ENCODE measurements at regions not wholly inside any gene's neighbourhood (a gene's known extent, or its start where the extent isn't known, plus 50 kb on each side); places are given as distances from the start of the nearest gene placed in this dataset.

DNA sequence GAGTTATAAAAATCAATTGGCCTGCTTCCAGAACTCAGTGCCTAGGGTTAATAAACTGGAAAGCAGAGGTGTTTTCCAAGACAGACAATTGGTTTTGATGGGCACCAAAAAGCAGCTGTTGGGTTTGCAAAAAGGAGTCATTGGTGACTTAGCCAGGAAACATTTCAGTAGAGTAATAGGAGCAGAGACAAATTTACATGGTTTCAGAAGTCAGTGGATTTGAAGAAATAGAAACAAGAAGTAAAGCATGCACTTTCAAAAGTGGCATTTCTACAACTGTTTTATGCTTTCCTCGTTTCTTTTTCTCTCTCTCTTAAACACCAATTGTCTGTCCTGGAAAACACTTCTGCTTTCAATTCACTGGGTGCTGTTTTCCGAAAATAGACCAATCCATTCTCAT lies 87.8 kb downstream of the GLUL start:
- Histone ChIP-seq H3K27me3 (replicated peaks; ENCODE audit: insufficient read depth, low read length) (no peaks in the 10 kb centered on the region), H3K9me3 (replicated peaks; ENCODE audit: insufficient read depth, low read length) (no peaks in the 10 kb centered on the region), H3K9me2 (replicated peaks; ENCODE audit: insufficient read depth, low read length) (no peaks in the 10 kb centered on the region), H2AFZ (ENCODE audit: low read length) (peak overlapping the region; percentile 51), H3K9ac (ENCODE audit: low read length) (no peak overlapping the region), H3K36me3 (replicated peaks; ENCODE audit: insufficient read depth, low read length) (no peaks in the 10 kb centered on the region), H3K27ac (ENCODE audit: low read length) (peak overlapping the region; percentile 44; the same call in 1 of the 2 replicates), H3K4me3 (ENCODE audit: low read length) (peak overlapping the region; percentile 20; the same call in 1 of the 2 replicates), H3F3A (ENCODE audit: insufficient read depth, low read length) (peaks cover 20% of the 10 kb centered on the region; the same call in 1 of the 2 replicates), H3K4me1 (ENCODE audit: low read length) (peaks cover 20% of the 10 kb centered on the region), H4K20me1 (ENCODE audit: insufficient read depth, low read length) (no peaks in the 10 kb centered on the region), H3K4me2 (ENCODE audit: low read depth, low read length) (peak overlapping the region; percentile 62), H3K79me2 (ENCODE audit: low read length) (no peaks in the 10 kb centered on the region)
- peak; percentile 79 for DNase-seq
- TF ChIP-seq EZH2 (optimal IDR thresholded peaks at IDR 0.05; ENCODE audit: low read depth, low read length): no peak
- TF ChIP-seq, protein P1, sequence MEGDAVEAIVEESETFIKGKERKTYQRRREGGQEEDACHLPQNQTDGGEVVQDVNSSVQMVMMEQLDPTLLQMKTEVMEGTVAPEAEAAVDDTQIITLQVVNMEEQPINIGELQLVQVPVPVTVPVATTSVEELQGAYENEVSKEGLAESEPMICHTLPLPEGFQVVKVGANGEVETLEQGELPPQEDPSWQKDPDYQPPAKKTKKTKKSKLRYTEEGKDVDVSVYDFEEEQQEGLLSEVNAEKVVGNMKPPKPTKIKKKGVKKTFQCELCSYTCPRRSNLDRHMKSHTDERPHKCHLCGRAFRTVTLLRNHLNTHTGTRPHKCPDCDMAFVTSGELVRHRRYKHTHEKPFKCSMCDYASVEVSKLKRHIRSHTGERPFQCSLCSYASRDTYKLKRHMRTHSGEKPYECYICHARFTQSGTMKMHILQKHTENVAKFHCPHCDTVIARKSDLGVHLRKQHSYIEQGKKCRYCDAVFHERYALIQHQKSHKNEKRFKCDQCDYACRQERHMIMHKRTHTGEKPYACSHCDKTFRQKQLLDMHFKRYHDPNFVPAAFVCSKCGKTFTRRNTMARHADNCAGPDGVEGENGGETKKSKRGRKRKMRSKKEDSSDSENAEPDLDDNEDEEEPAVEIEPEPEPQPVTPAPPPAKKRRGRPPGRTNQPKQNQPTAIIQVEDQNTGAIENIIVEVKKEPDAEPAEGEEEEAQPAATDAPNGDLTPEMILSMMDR (IDR thresholded peaks at IDR 0.05; ENCODE audit: low read length): no peak
- TF ChIP-seq EZH2phosphoT487 (IDR thresholded peaks at IDR 0.05; ENCODE audit: low read length): no peak

DNA sequence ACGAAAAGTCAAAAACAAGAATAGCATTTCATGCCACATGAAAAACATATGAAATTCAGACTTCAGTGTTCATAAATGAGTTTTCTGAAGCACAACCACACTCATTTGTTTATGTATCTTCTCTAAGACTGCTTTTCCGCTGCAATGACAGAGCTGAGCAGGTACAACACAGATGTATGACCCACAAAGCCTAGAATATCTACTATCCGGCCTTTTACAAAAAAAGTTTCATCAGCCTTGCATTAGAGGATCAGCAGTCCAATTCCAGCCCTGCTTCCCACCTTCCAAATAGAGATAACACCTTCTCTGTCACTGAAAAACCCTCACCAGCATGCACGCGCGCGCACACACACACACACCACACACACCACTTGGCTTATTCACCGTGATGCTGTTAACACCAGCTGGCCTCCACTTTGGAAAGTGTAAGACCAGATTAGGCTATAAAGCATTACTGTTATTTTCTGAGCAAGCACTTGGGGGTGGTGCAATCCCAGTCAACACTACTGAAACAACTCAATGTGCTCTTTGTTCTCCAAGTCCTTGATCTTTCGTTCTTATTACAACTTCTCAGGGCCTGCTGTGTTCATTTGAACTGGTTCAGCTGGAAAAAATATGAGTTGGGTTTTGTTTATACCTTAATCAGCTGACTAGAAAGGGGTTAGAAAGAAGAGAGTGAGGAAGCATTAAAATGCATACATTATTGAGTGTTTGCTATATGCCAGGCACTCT lies 90.0 kb downstream of the GLUL start:
- DNase-seq: no peak
- no peaks in the 10 kb centered on the region for H3K36me3 ChIP-seq (replicated peaks; ENCODE audit: insufficient read depth, low read length)
- H4K20me1 ChIP-seq (ENCODE audit: insufficient read depth, low read length): no peaks in the 10 kb centered on the region
- TF ChIP-seq, protein P1 (IDR thresholded peaks at IDR 0.05; ENCODE audit: low read length): no peak
- TF ChIP-seq EZH2phosphoT487 (IDR thresholded peaks at IDR 0.05; ENCODE audit: low read length) (no peak), EZH2 (optimal IDR thresholded peaks at IDR 0.05; ENCODE audit: low read depth, low read length) (no peak)
- no peaks in the 10 kb centered on the region for H3K79me2 ChIP-seq (ENCODE audit: low read length)
- no peaks in the 10 kb centered on the region for H3K27me3 ChIP-seq (replicated peaks; ENCODE audit: insufficient read depth, low read length)
- H3K27ac ChIP-seq (ENCODE audit: low read length): no peak overlapping the region
- no peak overlapping the region for H3K4me3 ChIP-seq (ENCODE audit: low read length)
- H3K9me3 ChIP-seq (replicated peaks; ENCODE audit: insufficient read depth, low read length): no peaks in the 10 kb centered on the region
- peaks cover 20% of the 10 kb centered on the region; the same call in 1 of the 2 replicates for H3F3A ChIP-seq (ENCODE audit: insufficient read depth, low read length)
- H3K4me1 ChIP-seq (ENCODE audit: low read length): peaks cover 20% of the 10 kb centered on the region
- H2AFZ ChIP-seq (ENCODE audit: low read length): no peak overlapping the region
- H3K9me2 ChIP-seq (replicated peaks; ENCODE audit: insufficient read depth, low read length): no peaks in the 10 kb centered on the region
- no peak overlapping the region for H3K4me2 ChIP-seq (ENCODE audit: low read depth, low read length)
- H3K9ac ChIP-seq (ENCODE audit: low read length): no peak overlapping the region

DNA sequence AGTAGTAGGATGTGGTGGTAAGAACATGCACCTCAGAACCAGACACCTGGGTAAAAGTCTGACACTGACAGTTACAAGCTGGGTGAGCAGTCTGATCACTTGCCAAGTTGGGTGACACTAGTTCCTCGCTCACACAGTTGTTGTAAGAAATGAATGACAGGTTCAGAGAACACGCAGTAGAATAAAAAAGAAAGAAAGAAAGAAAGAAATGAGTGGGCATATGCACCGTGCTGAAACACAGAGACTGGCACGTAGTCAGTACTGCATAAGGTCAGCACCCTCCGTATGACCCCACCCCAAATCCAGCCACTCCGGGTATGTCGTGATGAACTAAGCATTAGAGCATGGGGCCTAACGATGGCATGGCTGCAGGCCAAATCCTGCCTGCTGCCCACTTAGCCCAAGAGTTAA lies 90.6 kb downstream of the GLUL start:
- Histone ChIP-seq H3K9ac (ENCODE audit: low read length) (no peak overlapping the region), H3K9me2 (replicated peaks; ENCODE audit: insufficient read depth, low read length) (no peaks in the 10 kb centered on the region), H3K4me3 (ENCODE audit: low read length) (no peak overlapping the region), H3K27me3 (replicated peaks; ENCODE audit: insufficient read depth, low read length) (no peaks in the 10 kb centered on the region), H3K79me2 (ENCODE audit: low read length) (no peaks in the 10 kb centered on the region), H3K4me1 (ENCODE audit: low read length) (peaks cover 20% of the 10 kb centered on the region), H3K9me3 (replicated peaks; ENCODE audit: insufficient read depth, low read length) (no peaks in the 10 kb centered on the region), H2AFZ (ENCODE audit: low read length) (no peak overlapping the region), H3F3A (ENCODE audit: insufficient read depth, low read length) (peaks cover 20% of the 10 kb centered on the region; the same call in 1 of the 2 replicates), H4K20me1 (ENCODE audit: insufficient read depth, low read length) (no peaks in the 10 kb centered on the region), H3K4me2 (ENCODE audit: low read depth, low read length) (no peak overlapping the region), H3K27ac (ENCODE audit: low read length) (no peak overlapping the region), H3K36me3 (replicated peaks; ENCODE audit: insufficient read depth, low read length) (no peaks in the 10 kb centered on the region)
- no peak for TF ChIP-seq EZH2phosphoT487 (IDR thresholded peaks at IDR 0.05; ENCODE audit: low read length)
- no peak for TF ChIP-seq EZH2 (optimal IDR thresholded peaks at IDR 0.05; ENCODE audit: low read depth, low read length)
- TF ChIP-seq, protein P1 (IDR thresholded peaks at IDR 0.05; ENCODE audit: low read length): no peak
- no peak for DNase-seq

Data from MM.1S (cell line).